ENCODE measurements at regions not wholly inside any gene's neighbourhood (a gene's known extent, or its start where the extent isn't known, plus 50 kb on each side); places are given as distances from the start of the nearest gene placed in this dataset.

DNA sequence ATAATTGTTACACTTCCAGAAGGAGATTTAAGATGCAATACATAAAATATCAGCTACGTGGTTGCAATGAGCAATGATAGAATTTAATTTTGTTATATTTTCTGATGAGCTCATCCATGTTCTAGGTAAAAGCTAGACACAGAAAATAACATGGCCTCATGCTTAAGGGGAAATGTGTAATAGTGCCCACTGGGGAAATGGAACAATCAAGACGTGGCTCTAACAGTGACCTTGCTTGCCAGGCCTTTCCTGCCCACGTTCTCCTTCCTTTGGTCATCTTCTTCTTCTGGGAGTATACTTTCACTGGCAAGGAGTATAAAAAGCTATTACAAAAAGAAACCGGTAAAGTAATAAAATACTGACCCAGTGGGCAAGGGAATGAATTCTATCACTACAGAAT, 116.2 kb upstream of the TMEM161B start:
- Histone ChIP-seq H3K79me2 (ENCODE audit: insufficient read depth, low read length) (no peaks in the 10 kb centered on the region), H3K27me3 (ENCODE audit: insufficient read depth, low read length) (no peaks in the 10 kb centered on the region), H3K4me2 (ENCODE audit: low read length) (no peak overlapping the region), H3K4me1 (ENCODE audit: control insufficient read depth in 1 of 2, insufficient read depth in 2 of 2, low read length in 2 of 2) (no peaks in the 10 kb centered on the region), H3K9me3 (ENCODE audit: control insufficient read depth in 1 of 2, insufficient read depth in 1 of 2, low read depth in 1 of 2, low read length in 2 of 2) (no peaks in the 10 kb centered on the region), H3K27ac (ENCODE audit: low read depth, low read length) (no peak overlapping the region), H3K9ac (ENCODE audit: low read length) (no peak overlapping the region), H3K36me3 (ENCODE audit: control insufficient read depth in 1 of 2, insufficient read depth in 2 of 2, low read length in 2 of 2) (no peaks in the 10 kb centered on the region), H3K4me3 (replicated peaks in 1 of 2; ENCODE audit: low read depth in 1 of 2, low read length in 2 of 2) (no peak overlapping the region), H2AFZ (ENCODE audit: low read depth, low read length, poor library complexity, severe bottlenecking) (no peak overlapping the region), H3K9me2 (ENCODE audit: insufficient read depth) (no peaks in the 10 kb centered on the region), H4K20me1 (ENCODE audit: insufficient read depth) (no peaks in the 10 kb centered on the region)
- intact Hi-C loops (cut with micrococcal nuclease), result no loop called here
- DNase-seq (ENCODE audit: low read depth, low spot score) (no peak), ATAC-seq (no peak)
- BruUV-seq (replicated peaks), result no TSS peak
- RAD21 ChIA-PET (ENCODE audit: low non-redundant PET in 1 of 2, low total read pairs in 2 of 2, uncharacterized antibody in 2 of 2, unreplicated experiment in 2 of 2), result no interaction called here
- CTCF ChIA-PET, result no interaction called here
- TF ChIP-seq TCF7L2 (IDR thresholded peaks at IDR 0.05; ENCODE audit: borderline replicate concordance, extremely low read depth, insufficient read depth, insufficient read length) (no peak), CBX3 (IDR thresholded peaks at IDR 0.05; ENCODE audit: low read depth) (no peak), POLR2A (IDR thresholded peaks at IDR 0.05; ENCODE audit: borderline replicate concordance, extremely low read depth, insufficient read depth, insufficient read length) (no peak), SP1 (IDR thresholded peaks at IDR 0.05; ENCODE audit: low read depth) (no peak), EZH2phosphoT487 (IDR thresholded peaks at IDR 0.05; ENCODE audit: borderline replicate concordance) (no peak), POLR2AphosphoS5 (IDR thresholded peaks at IDR 0.05; ENCODE audit: low read depth, low read length) (no peak), ZNF274 (IDR thresholded peaks at IDR 0.05; ENCODE audit: low read depth, low read length) (no peak), EGR1 (IDR thresholded peaks at IDR 0.05; ENCODE audit: low read depth) (no peak), JUND (IDR thresholded peaks at IDR 0.05) (no peak), RAD21 (IDR thresholded peaks at IDR 0.05; ENCODE audit: low read depth) (no peak), SRF (IDR thresholded peaks at IDR 0.05; ENCODE audit: low read depth) (no peak), ZFX (IDR thresholded peaks at IDR 0.05) (no peak), FOSL1 (IDR thresholded peaks at IDR 0.05; ENCODE audit: low read depth) (no peak), YY1 (IDR thresholded peaks at IDR 0.05; ENCODE audit: extremely low read depth, insufficient replicate concordance, low read depth, low read length) (no peak), CEBPB (IDR thresholded peaks at IDR 0.05; ENCODE audit: low read depth) (no peak), ELF1 (IDR thresholded peaks at IDR 0.05; ENCODE audit: borderline replicate concordance, low read depth) (no peak)
- TF ChIP-seq, protein P1, sequence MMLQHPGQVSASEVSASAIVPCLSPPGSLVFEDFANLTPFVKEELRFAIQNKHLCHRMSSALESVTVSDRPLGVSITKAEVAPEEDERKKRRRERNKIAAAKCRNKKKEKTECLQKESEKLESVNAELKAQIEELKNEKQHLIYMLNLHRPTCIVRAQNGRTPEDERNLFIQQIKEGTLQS (IDR thresholded peaks at IDR 0.05), result no peak
- TF ChIP-seq, protein P2, sequence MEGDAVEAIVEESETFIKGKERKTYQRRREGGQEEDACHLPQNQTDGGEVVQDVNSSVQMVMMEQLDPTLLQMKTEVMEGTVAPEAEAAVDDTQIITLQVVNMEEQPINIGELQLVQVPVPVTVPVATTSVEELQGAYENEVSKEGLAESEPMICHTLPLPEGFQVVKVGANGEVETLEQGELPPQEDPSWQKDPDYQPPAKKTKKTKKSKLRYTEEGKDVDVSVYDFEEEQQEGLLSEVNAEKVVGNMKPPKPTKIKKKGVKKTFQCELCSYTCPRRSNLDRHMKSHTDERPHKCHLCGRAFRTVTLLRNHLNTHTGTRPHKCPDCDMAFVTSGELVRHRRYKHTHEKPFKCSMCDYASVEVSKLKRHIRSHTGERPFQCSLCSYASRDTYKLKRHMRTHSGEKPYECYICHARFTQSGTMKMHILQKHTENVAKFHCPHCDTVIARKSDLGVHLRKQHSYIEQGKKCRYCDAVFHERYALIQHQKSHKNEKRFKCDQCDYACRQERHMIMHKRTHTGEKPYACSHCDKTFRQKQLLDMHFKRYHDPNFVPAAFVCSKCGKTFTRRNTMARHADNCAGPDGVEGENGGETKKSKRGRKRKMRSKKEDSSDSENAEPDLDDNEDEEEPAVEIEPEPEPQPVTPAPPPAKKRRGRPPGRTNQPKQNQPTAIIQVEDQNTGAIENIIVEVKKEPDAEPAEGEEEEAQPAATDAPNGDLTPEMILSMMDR (IDR thresholded peaks at IDR 0.05 in 2 of 3, conservative IDR thresholded peaks at IDR 0.05 in 1 of 3; ENCODE audit: borderline replicate concordance in 1 of 3, insufficient read depth in 1 of 3, low read depth in 2 of 3, low read length in 2 of 3), result no peak
- TF ChIP-seq, protein P3, sequence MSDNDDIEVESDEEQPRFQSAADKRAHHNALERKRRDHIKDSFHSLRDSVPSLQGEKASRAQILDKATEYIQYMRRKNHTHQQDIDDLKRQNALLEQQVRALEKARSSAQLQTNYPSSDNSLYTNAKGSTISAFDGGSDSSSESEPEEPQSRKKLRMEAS (IDR thresholded peaks at IDR 0.05), result no peak
- POLR2A ChIA-PET, result no interaction called here
